HG03135 (cell line): ENCODE measurements at regions not wholly inside any gene's neighbourhood (a gene's known extent, or its start where the extent isn't known, plus 50 kb on each side); places are given as distances from the start of the nearest gene placed in this dataset.
"Not testable (repeated sequence)": the region's sequence is repeated elsewhere in the genome, so short reads cannot be mapped to it uniquely, and the experiment has no call there.

Source experiments
- ATAC-seq: cut with Tn5 transposase; IDR thresholded peaks from one replicate; pipeline ENCODE4 v1.9.1; 2021; ENCODE audit warnings: mild to moderate bottlenecking, moderate library complexity; ENCODE audit not compliant: unreplicated experiment

- ATAC-seq = no peak
Observed at GRCh38 chr2:39875182-39875913, 96.3 kb upstream of the THUMPD2 start.

GRCh38 chr2:39874236-39874635 lies 95.2 kb upstream of the THUMPD2 start:
- ATAC-seq = no peak

DNA sequence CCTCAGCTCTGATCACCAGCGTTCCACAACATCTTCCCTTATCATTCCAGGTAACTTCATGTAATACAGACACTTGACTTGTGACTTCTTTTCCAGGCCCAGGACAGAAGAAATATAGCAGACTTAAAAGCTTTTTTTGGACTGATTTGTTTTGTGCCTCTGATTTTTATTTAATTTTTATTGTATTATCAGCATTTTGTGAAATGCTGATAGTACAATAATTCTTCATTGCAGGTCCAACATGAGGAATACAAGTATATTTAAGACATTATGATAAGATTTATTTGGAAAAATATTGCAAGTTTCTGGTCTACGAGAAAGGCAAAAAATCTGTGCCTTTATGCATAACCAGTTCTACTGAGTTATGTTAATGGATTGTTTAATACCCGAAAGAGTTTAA lies 94.5 kb upstream of the THUMPD2 start:
- ATAC-seq = no peak

DNA sequence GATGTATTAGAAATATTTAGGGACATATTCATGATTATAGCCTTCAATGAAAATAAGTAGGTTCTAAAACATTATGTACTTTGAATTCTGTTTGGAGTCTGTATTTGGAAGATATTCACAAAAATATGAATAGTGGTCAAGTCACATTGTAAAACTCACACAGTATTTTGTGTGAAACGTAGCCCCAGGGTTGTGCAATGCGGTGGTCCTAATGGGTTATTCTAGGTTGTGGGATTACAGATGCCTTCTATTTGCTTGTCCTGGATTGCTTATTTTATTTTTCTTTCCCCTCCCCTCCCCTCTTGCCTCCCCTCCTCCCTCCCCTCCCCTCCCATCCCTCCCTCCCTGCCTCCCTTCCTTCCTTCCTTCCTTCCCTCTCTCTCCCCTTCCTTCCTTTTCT lies 93.7 kb upstream of the THUMPD2 start:
- no peak for ATAC-seq

- no peak for ATAC-seq
Observed at GRCh38 chr2:39871291-39871761, 92.3 kb upstream of the THUMPD2 start.

DNA sequence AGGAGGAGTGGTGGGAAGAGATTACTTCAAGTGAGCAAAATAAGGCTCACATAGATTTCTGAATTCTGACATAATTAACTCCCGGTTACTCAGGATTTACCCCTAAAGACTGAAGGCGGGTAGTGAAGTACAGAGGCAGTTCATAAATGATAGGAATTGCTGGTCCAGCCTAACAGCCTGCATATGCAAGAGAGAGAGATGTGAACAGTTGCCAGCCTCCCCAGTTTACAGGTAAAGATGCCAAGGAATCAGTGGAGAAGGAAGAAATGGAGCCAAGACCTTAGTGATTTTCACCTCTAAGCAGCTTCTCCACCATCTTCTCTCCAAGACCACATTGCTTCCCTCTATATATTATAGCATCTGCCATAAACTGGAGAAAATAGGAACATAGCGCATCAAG lies 91.8 kb upstream of the THUMPD2 start:
- no peak for ATAC-seq

DNA sequence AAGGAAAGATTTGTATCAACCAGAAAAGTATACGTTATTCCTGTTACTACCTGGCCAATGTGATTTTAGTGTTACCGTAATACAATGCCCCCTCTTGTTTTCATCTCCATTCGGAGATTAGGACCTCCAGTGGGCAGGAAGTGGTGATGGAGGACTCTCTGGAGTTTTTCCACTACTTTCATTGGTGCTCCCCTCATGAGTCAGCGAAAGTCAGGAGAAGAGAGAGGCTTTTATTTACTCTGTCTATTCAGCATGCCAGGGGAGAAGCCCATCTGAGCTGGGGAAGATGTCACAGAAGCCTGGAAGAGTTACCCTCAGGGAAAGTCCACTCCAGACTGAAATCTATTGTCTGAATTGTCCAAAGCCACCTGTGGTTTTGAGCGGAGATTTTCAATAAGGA lies 88.2 kb upstream of the THUMPD2 start:
- no peak for ATAC-seq

DNA sequence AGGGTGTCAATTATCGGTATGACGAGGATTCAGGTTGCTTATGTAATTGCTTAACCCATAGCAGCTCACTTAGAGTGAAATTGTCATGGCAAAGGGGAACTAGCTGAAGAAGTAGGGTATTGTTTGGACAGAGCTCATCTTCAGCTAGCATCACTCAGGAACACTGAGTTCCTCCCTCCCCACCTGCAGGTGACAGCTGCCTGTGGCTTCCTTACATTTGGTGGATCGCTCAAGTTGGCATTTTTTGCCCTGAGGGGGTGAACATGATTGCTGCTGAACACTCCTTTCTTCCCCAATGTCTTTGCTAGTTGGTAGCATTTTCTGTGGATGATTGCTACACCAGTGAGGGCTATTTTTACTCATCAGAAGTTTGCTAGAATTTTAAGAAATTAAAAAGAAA lies 86.7 kb upstream of the THUMPD2 start:
- ATAC-seq = no peak

DNA sequence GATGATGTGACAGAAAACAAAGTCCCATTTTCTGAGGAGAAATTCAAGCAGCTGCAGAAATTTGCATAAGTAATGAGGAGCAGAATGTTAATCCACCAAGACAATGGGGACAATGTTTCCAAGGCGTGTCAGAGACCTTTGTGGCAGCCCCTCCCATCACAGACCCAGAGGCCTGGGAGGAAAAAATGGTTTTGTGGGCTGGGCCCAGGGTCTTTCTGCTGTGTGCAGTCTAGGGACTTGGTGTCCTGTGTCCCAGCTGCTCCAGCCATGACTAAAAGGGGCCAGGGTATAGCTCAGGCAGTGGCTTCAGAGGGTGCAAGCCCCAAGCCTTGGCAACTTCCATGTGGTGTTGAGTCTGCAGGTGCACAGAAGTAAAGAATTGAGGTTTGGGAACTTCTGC lies 84.6 kb upstream of the THUMPD2 start:
- not testable (repeated sequence) for ATAC-seq

- ATAC-seq = no peak
Observed at GRCh38 chr2:39860538-39860937, 81.5 kb upstream of the THUMPD2 start.

DNA sequence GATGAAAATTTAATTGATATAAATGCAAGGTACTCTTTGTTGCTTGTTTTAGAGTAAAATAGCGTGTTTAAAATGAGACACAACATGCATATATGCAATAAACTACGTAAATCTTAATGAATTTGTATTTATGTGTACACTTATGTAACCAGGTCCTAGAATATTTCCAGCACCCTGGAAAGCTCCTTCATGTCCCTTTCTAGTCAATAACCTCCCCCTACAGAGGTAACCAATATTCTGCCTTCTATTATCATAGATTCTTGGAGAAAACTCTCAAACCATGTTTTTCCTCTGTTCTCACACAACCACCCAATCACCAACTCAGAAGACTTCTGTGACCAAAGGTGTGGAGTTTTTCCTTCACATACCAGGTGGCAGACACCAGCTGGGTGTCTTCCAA lies 79.6 kb upstream of the THUMPD2 start:
- ATAC-seq = no peak

- no peak for ATAC-seq
Observed at GRCh38 chr2:39855856-39856255, 76.8 kb upstream of the THUMPD2 start.

- no peak for ATAC-seq
Observed at GRCh38 chr2:39854771-39855170, 75.7 kb upstream of the THUMPD2 start.

- ATAC-seq = no peak
Observed at GRCh38 chr2:39852831-39853230, 73.8 kb upstream of the THUMPD2 start.

GRCh38 chr2:39851651-39852110 lies 72.6 kb upstream of the THUMPD2 start:
- peak; percentile 69 for ATAC-seq

- no peak for ATAC-seq
Observed at GRCh38 chr2:39851251-39851650, 72.2 kb upstream of the THUMPD2 start.

DNA sequence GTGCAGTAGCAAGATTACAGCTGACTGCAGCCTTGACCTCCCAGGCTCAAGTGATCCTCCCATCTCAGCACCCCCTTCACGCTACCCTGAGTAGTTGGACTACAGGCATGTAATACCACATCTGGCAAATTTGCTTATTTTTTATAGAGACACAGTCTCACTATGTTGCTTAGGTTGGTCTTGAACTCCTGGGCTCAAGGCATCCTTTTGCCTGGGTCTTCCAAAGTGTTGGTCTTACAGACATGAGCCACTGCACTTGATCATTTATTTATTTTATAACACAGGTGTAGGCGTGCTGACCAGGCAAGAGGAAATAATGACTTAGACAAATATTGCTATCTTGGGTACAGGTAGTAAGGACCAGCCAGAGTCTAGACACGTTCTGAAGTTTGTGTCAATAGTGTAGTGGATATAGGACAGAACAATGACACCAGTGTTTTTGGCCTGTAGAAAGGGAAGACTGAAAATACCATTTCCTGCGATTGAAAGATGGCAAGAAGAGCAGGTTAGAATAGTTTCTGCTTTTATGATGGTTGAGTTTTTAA lies 71.0 kb upstream of the THUMPD2 start:
- ATAC-seq = no peak

- ATAC-seq = no peak
Observed at GRCh38 chr2:39849064-39849463, 70.0 kb upstream of the THUMPD2 start.

- no peak for ATAC-seq
Observed at GRCh38 chr2:39845460-39846146, 66.5 kb upstream of the THUMPD2 start.

- no peak for ATAC-seq
Observed at GRCh38 chr2:39839261-39839848, 60.3 kb upstream of the THUMPD2 start.

DNA sequence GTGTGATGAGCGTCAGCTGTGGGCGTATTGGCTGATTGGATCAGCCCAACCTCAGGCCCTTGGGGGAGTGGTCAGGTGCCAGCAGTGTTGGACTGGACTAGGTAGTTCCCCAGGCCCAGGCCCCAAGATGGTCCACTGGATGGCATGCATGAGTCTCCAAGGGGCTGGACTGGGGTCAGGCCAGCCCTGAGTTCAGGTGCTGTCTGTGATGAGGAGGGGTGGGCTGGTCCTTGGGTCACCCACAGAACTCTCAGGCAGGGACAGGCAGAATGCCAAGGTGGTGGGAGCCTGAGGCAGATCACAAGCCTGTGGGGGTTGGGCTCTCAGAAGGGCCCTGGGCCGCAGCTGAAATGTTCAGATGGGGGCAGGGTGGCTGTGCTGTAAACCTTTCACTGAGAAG lies 59.5 kb upstream of the THUMPD2 start:
- no peak for ATAC-seq
